MM.1S (cell line): ENCODE measurements at regions not wholly inside any gene's neighbourhood (a gene's known extent, or its start where the extent isn't known, plus 50 kb on each side); places are given as distances from the start of the nearest gene placed in this dataset.

Experiments
- EZH2 ChIP-seq: fragments of 300-600 bp; sonication (generic); optimal IDR thresholded peaks from 2 replicates; pipeline ENCODE3; 2017; ENCODE audit warnings: low read depth, mild to moderate bottlenecking, antibody characterized with exemption, low read length, mixed read lengths
- TF ChIP-seq, protein P1 (sequence below): fragments of 300-600 bp; sonication (generic); IDR thresholded peaks from 2 replicates; pipeline ENCODE4 v1.5.1; 2016; ENCODE audit warnings: antibody characterized with exemption, low read length, mixed read lengths

DNA sequence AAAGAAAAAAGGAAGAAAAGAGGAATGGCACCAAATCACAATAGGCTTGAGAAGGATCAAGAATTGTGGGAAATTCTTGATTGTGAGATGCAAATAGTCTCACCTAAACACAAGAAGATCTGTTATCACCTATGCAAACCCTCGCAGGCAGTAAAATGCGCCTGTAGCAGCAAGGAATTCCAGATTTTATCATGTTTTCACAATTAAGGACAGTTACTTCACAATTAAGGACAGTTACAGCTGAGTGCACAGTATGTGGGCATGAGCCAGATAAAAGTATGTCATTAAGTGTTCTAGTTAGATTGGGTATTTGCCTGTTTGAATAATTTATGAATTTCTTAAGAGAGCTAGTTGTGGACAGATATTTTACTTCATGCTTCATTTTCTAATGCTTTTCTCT is 336.2 kb downstream of the CDC14C start:
- TF ChIP-seq, protein P1, sequence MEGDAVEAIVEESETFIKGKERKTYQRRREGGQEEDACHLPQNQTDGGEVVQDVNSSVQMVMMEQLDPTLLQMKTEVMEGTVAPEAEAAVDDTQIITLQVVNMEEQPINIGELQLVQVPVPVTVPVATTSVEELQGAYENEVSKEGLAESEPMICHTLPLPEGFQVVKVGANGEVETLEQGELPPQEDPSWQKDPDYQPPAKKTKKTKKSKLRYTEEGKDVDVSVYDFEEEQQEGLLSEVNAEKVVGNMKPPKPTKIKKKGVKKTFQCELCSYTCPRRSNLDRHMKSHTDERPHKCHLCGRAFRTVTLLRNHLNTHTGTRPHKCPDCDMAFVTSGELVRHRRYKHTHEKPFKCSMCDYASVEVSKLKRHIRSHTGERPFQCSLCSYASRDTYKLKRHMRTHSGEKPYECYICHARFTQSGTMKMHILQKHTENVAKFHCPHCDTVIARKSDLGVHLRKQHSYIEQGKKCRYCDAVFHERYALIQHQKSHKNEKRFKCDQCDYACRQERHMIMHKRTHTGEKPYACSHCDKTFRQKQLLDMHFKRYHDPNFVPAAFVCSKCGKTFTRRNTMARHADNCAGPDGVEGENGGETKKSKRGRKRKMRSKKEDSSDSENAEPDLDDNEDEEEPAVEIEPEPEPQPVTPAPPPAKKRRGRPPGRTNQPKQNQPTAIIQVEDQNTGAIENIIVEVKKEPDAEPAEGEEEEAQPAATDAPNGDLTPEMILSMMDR, result no peak
- no peak for TF ChIP-seq EZH2
